ENCODE measurements at regions not wholly inside any gene's neighbourhood (a gene's known extent, or its start where the extent isn't known, plus 50 kb on each side); places are given as distances from the start of the nearest gene placed in this dataset.

DNA sequence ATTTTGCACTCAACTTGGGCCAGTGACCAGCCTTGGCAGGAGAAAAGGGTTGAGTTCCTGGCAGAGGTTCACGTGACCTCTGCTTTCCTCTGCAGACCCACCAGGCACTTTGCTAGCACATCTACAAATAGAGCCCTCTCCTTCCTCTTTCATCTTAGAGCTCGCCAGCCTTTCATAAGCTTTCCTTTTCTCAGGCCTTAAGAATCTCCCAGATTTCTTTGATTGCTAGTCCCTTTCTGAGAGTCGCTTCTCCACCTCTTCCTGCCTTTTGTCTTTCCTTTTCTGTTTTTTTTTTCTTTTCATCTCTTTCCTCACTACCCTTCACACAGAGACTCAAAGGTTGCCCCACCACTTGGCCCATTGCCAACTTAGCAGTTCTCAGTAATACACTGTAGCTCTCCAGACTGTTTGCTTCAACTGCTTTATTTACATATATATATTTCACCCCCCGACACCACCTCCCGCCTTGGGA lies 375.7 kb upstream of the SPRY2 start:
- TF ChIP-seq RAD21 (IDR thresholded peaks at IDR 0.05): no peak
- TF ChIP-seq TAF1 (conservative IDR thresholded peaks at IDR 0.05): no peak
- TF ChIP-seq, protein P1, sequence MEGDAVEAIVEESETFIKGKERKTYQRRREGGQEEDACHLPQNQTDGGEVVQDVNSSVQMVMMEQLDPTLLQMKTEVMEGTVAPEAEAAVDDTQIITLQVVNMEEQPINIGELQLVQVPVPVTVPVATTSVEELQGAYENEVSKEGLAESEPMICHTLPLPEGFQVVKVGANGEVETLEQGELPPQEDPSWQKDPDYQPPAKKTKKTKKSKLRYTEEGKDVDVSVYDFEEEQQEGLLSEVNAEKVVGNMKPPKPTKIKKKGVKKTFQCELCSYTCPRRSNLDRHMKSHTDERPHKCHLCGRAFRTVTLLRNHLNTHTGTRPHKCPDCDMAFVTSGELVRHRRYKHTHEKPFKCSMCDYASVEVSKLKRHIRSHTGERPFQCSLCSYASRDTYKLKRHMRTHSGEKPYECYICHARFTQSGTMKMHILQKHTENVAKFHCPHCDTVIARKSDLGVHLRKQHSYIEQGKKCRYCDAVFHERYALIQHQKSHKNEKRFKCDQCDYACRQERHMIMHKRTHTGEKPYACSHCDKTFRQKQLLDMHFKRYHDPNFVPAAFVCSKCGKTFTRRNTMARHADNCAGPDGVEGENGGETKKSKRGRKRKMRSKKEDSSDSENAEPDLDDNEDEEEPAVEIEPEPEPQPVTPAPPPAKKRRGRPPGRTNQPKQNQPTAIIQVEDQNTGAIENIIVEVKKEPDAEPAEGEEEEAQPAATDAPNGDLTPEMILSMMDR (IDR thresholded peaks at IDR 0.05; ENCODE audit: low read depth, low read length, missing input control): no peak
- TF ChIP-seq, protein P2, sequence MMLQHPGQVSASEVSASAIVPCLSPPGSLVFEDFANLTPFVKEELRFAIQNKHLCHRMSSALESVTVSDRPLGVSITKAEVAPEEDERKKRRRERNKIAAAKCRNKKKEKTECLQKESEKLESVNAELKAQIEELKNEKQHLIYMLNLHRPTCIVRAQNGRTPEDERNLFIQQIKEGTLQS (IDR thresholded peaks at IDR 0.05): no peak
- TF ChIP-seq NR2F2 (IDR thresholded peaks at IDR 0.05): peak; percentile 22
- TF ChIP-seq, protein P3, sequence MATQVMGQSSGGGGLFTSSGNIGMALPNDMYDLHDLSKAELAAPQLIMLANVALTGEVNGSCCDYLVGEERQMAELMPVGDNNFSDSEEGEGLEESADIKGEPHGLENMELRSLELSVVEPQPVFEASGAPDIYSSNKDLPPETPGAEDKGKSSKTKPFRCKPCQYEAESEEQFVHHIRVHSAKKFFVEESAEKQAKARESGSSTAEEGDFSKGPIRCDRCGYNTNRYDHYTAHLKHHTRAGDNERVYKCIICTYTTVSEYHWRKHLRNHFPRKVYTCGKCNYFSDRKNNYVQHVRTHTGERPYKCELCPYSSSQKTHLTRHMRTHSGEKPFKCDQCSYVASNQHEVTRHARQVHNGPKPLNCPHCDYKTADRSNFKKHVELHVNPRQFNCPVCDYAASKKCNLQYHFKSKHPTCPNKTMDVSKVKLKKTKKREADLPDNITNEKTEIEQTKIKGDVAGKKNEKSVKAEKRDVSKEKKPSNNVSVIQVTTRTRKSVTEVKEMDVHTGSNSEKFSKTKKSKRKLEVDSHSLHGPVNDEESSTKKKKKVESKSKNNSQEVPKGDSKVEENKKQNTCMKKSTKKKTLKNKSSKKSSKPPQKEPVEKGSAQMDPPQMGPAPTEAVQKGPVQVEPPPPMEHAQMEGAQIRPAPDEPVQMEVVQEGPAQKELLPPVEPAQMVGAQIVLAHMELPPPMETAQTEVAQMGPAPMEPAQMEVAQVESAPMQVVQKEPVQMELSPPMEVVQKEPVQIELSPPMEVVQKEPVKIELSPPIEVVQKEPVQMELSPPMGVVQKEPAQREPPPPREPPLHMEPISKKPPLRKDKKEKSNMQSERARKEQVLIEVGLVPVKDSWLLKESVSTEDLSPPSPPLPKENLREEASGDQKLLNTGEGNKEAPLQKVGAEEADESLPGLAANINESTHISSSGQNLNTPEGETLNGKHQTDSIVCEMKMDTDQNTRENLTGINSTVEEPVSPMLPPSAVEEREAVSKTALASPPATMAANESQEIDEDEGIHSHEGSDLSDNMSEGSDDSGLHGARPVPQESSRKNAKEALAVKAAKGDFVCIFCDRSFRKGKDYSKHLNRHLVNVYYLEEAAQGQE (IDR thresholded peaks at IDR 0.05): no peak
- TF ChIP-seq, protein P4, sequence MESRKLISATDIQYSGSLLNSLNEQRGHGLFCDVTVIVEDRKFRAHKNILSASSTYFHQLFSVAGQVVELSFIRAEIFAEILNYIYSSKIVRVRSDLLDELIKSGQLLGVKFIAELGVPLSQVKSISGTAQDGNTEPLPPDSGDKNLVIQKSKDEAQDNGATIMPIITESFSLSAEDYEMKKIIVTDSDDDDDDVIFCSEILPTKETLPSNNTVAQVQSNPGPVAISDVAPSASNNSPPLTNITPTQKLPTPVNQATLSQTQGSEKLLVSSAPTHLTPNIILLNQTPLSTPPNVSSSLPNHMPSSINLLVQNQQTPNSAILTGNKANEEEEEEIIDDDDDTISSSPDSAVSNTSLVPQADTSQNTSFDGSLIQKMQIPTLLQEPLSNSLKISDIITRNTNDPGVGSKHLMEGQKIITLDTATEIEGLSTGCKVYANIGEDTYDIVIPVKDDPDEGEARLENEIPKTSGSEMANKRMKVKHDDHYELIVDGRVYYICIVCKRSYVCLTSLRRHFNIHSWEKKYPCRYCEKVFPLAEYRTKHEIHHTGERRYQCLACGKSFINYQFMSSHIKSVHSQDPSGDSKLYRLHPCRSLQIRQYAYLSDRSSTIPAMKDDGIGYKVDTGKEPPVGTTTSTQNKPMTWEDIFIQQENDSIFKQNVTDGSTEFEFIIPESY (IDR thresholded peaks at IDR 0.05): no peak
- no peak for TF ChIP-seq YY1 (IDR thresholded peaks at IDR 0.05)
- no peak for TF ChIP-seq RXRA (IDR thresholded peaks at IDR 0.05)
